ENCODE measurements at regions not wholly inside any gene's neighbourhood (a gene's known extent, or its start where the extent isn't known, plus 50 kb on each side); places are given as distances from the start of the nearest gene placed in this dataset.

DNA sequence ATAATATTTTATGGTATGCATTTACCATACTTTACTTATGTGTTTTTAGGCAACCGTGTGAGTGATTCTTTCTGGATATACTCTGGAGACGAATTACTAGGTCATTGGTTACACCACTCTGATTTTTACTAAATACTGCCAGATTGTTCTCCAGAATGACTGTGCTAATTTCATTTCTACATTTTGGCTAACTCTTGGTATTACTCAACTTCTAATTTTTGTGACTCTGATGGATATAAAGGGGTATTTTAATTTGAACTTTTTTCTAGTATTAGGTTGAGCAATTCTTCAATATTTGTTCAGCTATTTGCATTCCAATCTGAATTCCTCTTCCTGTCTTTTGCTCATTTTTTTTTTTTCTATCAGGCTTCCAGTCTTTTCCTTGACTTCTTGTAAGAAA, 223.6 kb downstream of the MDFIC start:
- ATAC-seq = no peak
- TF ChIP-seq PPARA (CRISPR knock-in tag; IDR thresholded peaks at IDR 0.05; ENCODE audit: borderline replicate concordance) (no peak), ISL1 (CRISPR knock-in tag; IDR thresholded peaks at IDR 0.05) (no peak), ZNF565 (CRISPR knock-in tag; conservative IDR thresholded peaks at IDR 0.05; ENCODE audit: low read depth) (no peak), ZFP3 (CRISPR knock-in tag; IDR thresholded peaks at IDR 0.05) (no peak), ZC3H10 (CRISPR knock-in tag; IDR thresholded peaks at IDR 0.05) (no peak)
- TF ChIP-seq, protein P1, sequence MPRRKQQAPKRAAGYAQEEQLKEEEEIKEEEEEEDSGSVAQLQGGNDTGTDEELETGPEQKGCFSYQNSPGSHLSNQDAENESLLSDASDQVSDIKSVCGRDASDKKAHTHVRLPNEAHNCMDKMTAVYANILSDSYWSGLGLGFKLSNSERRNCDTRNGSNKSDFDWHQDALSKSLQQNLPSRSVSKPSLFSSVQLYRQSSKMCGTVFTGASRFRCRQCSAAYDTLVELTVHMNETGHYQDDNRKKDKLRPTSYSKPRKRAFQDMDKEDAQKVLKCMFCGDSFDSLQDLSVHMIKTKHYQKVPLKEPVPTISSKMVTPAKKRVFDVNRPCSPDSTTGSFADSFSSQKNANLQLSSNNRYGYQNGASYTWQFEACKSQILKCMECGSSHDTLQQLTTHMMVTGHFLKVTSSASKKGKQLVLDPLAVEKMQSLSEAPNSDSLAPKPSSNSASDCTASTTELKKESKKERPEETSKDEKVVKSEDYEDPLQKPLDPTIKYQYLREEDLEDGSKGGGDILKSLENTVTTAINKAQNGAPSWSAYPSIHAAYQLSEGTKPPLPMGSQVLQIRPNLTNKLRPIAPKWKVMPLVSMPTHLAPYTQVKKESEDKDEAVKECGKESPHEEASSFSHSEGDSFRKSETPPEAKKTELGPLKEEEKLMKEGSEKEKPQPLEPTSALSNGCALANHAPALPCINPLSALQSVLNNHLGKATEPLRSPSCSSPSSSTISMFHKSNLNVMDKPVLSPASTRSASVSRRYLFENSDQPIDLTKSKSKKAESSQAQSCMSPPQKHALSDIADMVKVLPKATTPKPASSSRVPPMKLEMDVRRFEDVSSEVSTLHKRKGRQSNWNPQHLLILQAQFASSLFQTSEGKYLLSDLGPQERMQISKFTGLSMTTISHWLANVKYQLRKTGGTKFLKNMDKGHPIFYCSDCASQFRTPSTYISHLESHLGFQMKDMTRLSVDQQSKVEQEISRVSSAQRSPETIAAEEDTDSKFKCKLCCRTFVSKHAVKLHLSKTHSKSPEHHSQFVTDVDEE (CRISPR knock-in tag; IDR thresholded peaks at IDR 0.05) = no peak
- TF ChIP-seq, protein P2, sequence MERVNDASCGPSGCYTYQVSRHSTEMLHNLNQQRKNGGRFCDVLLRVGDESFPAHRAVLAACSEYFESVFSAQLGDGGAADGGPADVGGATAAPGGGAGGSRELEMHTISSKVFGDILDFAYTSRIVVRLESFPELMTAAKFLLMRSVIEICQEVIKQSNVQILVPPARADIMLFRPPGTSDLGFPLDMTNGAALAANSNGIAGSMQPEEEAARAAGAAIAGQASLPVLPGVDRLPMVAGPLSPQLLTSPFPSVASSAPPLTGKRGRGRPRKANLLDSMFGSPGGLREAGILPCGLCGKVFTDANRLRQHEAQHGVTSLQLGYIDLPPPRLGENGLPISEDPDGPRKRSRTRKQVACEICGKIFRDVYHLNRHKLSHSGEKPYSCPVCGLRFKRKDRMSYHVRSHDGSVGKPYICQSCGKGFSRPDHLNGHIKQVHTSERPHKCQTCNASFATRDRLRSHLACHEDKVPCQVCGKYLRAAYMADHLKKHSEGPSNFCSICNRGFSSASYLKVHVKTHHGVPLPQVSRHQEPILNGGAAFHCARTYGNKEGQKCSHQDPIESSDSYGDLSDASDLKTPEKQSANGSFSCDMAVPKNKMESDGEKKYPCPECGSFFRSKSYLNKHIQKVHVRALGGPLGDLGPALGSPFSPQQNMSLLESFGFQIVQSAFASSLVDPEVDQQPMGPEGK (CRISPR knock-in tag; IDR thresholded peaks at IDR 0.05; ENCODE audit: borderline replicate concordance) = no peak

DNA sequence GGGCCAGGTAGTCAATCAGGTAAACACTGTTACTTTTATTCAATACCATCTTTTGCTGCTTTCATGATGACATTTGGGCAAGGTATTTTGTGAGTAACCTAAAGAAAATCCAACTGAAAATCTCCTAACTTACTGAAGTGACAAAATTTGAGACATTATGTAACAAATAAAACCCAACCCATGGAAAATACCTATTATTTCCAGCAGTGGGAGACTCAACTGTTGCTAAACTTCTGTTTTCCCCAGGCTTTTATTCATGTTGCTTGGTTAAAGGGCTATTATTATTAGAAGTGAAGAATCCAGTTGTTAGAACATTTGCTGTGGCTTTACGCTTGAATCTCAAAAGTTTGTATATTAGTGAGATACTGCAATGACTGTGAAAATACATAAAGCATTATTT, 215.9 kb downstream of the MDFIC start:
- TF ChIP-seq GLIS3 (CRISPR knock-in tag; IDR thresholded peaks at IDR 0.05) = no peak
- no peak for TF ChIP-seq ESRRG (CRISPR knock-in tag; IDR thresholded peaks at IDR 0.05)
- no peak for TF ChIP-seq BACH2 (CRISPR knock-in tag; IDR thresholded peaks at IDR 0.05; ENCODE audit: borderline replicate concordance)
- TF ChIP-seq, protein P3, sequence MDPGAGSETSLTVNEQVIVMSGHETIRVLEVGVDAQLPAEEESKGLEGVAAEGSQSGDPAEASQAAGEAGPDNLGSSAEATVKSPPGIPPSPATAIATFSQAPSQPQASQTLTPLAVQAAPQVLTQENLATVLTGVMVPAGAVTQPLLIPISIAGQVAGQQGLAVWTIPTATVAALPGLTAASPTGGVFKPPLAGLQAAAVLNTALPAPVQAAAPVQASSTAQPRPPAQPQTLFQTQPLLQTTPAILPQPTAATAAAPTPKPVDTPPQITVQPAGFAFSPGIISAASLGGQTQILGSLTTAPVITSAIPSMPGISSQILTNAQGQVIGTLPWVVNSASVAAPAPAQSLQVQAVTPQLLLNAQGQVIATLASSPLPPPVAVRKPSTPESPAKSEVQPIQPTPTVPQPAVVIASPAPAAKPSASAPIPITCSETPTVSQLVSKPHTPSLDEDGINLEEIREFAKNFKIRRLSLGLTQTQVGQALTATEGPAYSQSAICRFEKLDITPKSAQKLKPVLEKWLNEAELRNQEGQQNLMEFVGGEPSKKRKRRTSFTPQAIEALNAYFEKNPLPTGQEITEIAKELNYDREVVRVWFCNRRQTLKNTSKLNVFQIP (CRISPR knock-in tag; IDR thresholded peaks at IDR 0.05; ENCODE audit: borderline replicate concordance, low read depth) = no peak
- TF ChIP-seq SNAI2 (CRISPR knock-in tag; IDR thresholded peaks at IDR 0.05) = no peak
- no peak for TF ChIP-seq ZFP3 (CRISPR knock-in tag; IDR thresholded peaks at IDR 0.05)
- TF ChIP-seq ZC3H10 (CRISPR knock-in tag; IDR thresholded peaks at IDR 0.05) = no peak
- TF ChIP-seq, protein P4, sequence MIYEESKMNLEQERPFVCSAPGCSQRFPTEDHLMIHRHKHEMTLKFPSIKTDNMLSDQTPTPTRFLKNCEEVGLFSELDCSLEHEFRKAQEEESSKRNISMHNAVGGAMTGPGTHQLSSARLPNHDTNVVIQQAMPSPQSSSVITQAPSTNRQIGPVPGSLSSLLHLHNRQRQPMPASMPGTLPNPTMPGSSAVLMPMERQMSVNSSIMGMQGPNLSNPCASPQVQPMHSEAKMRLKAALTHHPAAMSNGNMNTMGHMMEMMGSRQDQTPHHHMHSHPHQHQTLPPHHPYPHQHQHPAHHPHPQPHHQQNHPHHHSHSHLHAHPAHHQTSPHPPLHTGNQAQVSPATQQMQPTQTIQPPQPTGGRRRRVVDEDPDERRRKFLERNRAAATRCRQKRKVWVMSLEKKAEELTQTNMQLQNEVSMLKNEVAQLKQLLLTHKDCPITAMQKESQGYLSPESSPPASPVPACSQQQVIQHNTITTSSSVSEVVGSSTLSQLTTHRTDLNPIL (CRISPR knock-in tag; IDR thresholded peaks at IDR 0.05; ENCODE audit: low read depth) = no peak
- TF ChIP-seq TOX (CRISPR knock-in tag; IDR thresholded peaks at IDR 0.05; ENCODE audit: borderline replicate concordance) = no peak
- TF ChIP-seq ARNTL (CRISPR knock-in tag; IDR thresholded peaks at IDR 0.05; ENCODE audit: borderline replicate concordance, low read depth) = no peak
- TF ChIP-seq, protein P2 (CRISPR knock-in tag; IDR thresholded peaks at IDR 0.05; ENCODE audit: borderline replicate concordance) = no peak
- TF ChIP-seq, protein P5, sequence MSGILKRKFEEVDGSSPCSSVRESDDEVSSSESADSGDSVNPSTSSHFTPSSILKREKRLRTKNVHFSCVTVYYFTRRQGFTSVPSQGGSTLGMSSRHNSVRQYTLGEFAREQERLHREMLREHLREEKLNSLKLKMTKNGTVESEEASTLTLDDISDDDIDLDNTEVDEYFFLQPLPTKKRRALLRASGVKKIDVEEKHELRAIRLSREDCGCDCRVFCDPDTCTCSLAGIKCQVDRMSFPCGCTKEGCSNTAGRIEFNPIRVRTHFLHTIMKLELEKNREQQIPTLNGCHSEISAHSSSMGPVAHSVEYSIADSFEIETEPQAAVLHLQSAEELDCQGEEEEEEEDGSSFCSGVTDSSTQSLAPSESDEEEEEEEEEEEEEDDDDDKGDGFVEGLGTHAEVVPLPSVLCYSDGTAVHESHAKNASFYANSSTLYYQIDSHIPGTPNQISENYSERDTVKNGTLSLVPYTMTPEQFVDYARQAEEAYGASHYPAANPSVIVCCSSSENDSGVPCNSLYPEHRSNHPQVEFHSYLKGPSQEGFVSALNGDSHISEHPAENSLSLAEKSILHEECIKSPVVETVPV (CRISPR knock-in tag; IDR thresholded peaks at IDR 0.05) = no peak
- TF ChIP-seq ISL1 (CRISPR knock-in tag; IDR thresholded peaks at IDR 0.05) = no peak
- TF ChIP-seq, protein P1 (CRISPR knock-in tag; IDR thresholded peaks at IDR 0.05) = no peak
- no peak for TF ChIP-seq ZFP30 (CRISPR knock-in tag; IDR thresholded peaks at IDR 0.05)
- no peak for TF ChIP-seq PPARA (CRISPR knock-in tag; IDR thresholded peaks at IDR 0.05; ENCODE audit: borderline replicate concordance)
- TF ChIP-seq OSR1 (CRISPR knock-in tag; IDR thresholded peaks at IDR 0.05) = no peak
- no peak for TF ChIP-seq ZNF70 (CRISPR knock-in tag; IDR thresholded peaks at IDR 0.05)
- TF ChIP-seq ZNF565 (CRISPR knock-in tag; conservative IDR thresholded peaks at IDR 0.05; ENCODE audit: low read depth) = no peak

More for the DNA sequence above, 215.9 kb downstream of the MDFIC start:
- ATAC-seq = no peak

Measured in SK-N-SH treated with all-trans-retinoic acid at 6 μM for 48 hours (cell line).